ENCODE measurements at regions not wholly inside any gene's neighbourhood (a gene's known extent, or its start where the extent isn't known, plus 50 kb on each side); places are given as distances from the start of the nearest gene placed in this dataset.

- no peaks in the 10 kb centered on the region for H4K20me1 ChIP-seq (ENCODE audit: insufficient read depth)
- H3K4me2 ChIP-seq = no peak overlapping the region
- ChIA-PET CTCF (no interaction called here), POLR2A (no interaction called here)
- H3K4me1 ChIP-seq (ENCODE audit: control insufficient read depth in 1 of 2, insufficient read depth in 2 of 2, low read depth in 1 of 2, low read length in 1 of 2) = no peaks in the 10 kb centered on the region
- H3K9me3 ChIP-seq = no peaks in the 10 kb centered on the region; the same call in 1 of the 2 replicates
- 0% methylated on average over 2 of the region's 2 CpGs for WGBS (ENCODE audit: low lambda C conversion rate)
- H3F3A ChIP-seq (replicated peaks; ENCODE audit: insufficient read depth) = no peaks in the 10 kb centered on the region
- no peaks in the 10 kb centered on the region for H3K27me3 ChIP-seq (ENCODE audit: insufficient read depth)
- no peak overlapping the region for H3K4me3 ChIP-seq (ENCODE audit: low read depth in 2 of 2, low read length in 1 of 2)
- H2AFZ ChIP-seq (ENCODE audit: low read depth) = no peak overlapping the region
- H3K9ac ChIP-seq = no peak overlapping the region
- DNase-seq = no peak
- no peaks in the 10 kb centered on the region for H3K79me2 ChIP-seq (ENCODE audit: insufficient read depth)
- no peaks in the 10 kb centered on the region for H3K36me3 ChIP-seq (replicated peaks in 1 of 2; ENCODE audit: control insufficient read depth in 1 of 2, insufficient read depth in 2 of 2, low read length in 1 of 2)
- H3K27ac ChIP-seq (ENCODE audit: low read depth in 2 of 2, low read length in 1 of 2) = no peak overlapping the region
- no peak for TF ChIP-seq FOXM1 (IDR thresholded peaks at IDR 0.05; ENCODE audit: low read depth)
- no peak for TF ChIP-seq POLR2AphosphoS5 (IDR thresholded peaks at IDR 0.05; ENCODE audit: low read depth, low read length)
- no peak for TF ChIP-seq RXRA (IDR thresholded peaks at IDR 0.05; ENCODE audit: borderline replicate concordance, low read depth)
- TF ChIP-seq RAD21 (IDR thresholded peaks at IDR 0.05; ENCODE audit: low read length) = no peak
- TF ChIP-seq USF2 (IDR thresholded peaks at IDR 0.05; ENCODE audit: borderline replicate concordance, low read depth, low read length) = no peak
- TF ChIP-seq MEF2A (IDR thresholded peaks at IDR 0.05; ENCODE audit: borderline replicate concordance, low read depth) = no peak
- TF ChIP-seq NRF1 (IDR thresholded peaks at IDR 0.05; ENCODE audit: low read depth, low read length) = no peak
- TF ChIP-seq FOSL2 (IDR thresholded peaks at IDR 0.05; ENCODE audit: borderline replicate concordance, low read depth) = no peak
- no peak for TF ChIP-seq EP300 (IDR thresholded peaks at IDR 0.05; ENCODE audit: borderline replicate concordance in 1 of 2, low read depth in 1 of 2, low read length in 1 of 2)
- no peak for TF ChIP-seq MXI1 (IDR thresholded peaks at IDR 0.05; ENCODE audit: low read depth, low read length)
- TF ChIP-seq, protein P1, sequence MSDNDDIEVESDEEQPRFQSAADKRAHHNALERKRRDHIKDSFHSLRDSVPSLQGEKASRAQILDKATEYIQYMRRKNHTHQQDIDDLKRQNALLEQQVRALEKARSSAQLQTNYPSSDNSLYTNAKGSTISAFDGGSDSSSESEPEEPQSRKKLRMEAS (IDR thresholded peaks at IDR 0.05; ENCODE audit: low read depth) = no peak
- no peak for TF ChIP-seq JUND (IDR thresholded peaks at IDR 0.05)
- no peak for TF ChIP-seq EZH2phosphoT487 (IDR thresholded peaks at IDR 0.05; ENCODE audit: borderline replicate concordance, low read depth)
- no peak for TF ChIP-seq TEAD4 (IDR thresholded peaks at IDR 0.05; ENCODE audit: borderline replicate concordance, insufficient read depth)
- TF ChIP-seq TAF1 (IDR thresholded peaks at IDR 0.05; ENCODE audit: borderline replicate concordance, low read depth, low read length) = no peak
- no peak for TF ChIP-seq RCOR1 (IDR thresholded peaks at IDR 0.05; ENCODE audit: low read length)
- TF ChIP-seq, protein P2, sequence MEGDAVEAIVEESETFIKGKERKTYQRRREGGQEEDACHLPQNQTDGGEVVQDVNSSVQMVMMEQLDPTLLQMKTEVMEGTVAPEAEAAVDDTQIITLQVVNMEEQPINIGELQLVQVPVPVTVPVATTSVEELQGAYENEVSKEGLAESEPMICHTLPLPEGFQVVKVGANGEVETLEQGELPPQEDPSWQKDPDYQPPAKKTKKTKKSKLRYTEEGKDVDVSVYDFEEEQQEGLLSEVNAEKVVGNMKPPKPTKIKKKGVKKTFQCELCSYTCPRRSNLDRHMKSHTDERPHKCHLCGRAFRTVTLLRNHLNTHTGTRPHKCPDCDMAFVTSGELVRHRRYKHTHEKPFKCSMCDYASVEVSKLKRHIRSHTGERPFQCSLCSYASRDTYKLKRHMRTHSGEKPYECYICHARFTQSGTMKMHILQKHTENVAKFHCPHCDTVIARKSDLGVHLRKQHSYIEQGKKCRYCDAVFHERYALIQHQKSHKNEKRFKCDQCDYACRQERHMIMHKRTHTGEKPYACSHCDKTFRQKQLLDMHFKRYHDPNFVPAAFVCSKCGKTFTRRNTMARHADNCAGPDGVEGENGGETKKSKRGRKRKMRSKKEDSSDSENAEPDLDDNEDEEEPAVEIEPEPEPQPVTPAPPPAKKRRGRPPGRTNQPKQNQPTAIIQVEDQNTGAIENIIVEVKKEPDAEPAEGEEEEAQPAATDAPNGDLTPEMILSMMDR (IDR thresholded peaks at IDR 0.05) = no peak
- TF ChIP-seq, protein P3, sequence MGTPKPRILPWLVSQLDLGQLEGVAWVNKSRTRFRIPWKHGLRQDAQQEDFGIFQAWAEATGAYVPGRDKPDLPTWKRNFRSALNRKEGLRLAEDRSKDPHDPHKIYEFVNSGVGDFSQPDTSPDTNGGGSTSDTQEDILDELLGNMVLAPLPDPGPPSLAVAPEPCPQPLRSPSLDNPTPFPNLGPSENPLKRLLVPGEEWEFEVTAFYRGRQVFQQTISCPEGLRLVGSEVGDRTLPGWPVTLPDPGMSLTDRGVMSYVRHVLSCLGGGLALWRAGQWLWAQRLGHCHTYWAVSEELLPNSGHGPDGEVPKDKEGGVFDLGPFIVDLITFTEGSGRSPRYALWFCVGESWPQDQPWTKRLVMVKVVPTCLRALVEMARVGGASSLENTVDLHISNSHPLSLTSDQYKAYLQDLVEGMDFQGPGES (IDR thresholded peaks at IDR 0.05; ENCODE audit: low read depth, low read length) = no peak
- TF ChIP-seq NFIC (IDR thresholded peaks at IDR 0.05; ENCODE audit: borderline replicate concordance) = no peak
- no peaks in the 10 kb centered on the region for H3K9me2 ChIP-seq
Measured at GRCh38 chr1:213669964-213670691, 317.6 kb upstream of the PROX1 start.

All from SK-N-SH (cell line).